Loucy (cell line): ENCODE measurements at regions not wholly inside any gene's neighbourhood (a gene's known extent, or its start where the extent isn't known, plus 50 kb on each side); places are given as distances from the start of the nearest gene placed in this dataset.

Source experiments
- H2AFZ ChIP-seq: fragments of 200-600 bp; sonication (generic); 2 replicates; pipeline ENCODE4 v1.6.0; 2016; ENCODE audit warnings: antibody characterized with exemption, mild to moderate bottlenecking, low read length, moderate library complexity
- H3F3A ChIP-seq: fragments of 200-600 bp; 2 replicates; pipeline ENCODE4 v1.6.0; 2016; ENCODE audit warnings: antibody characterized with exemption, low read depth, mild to moderate bottlenecking
- H3K27me3 ChIP-seq: fragments of 200-600 bp; sonication (generic); 2 replicates; pipeline ENCODE4 v1.6.1; 2014; ENCODE audit warnings: low read length, mild to moderate bottlenecking; ENCODE audit not compliant: insufficient read depth, poor library complexity, severe bottlenecking
- H3K36me3 ChIP-seq: fragments of 200-600 bp; sonication (generic); 2 replicates; pipeline ENCODE4 v1.6.1; 2016; ENCODE audit warnings: low read length; ENCODE audit not compliant: insufficient read depth
- H3K4me1 ChIP-seq: fragments of 200-600 bp; sonication (generic); 2 replicates; pipeline ENCODE4 v1.5.1; 2014; ENCODE audit warnings: low read length, mild to moderate bottlenecking; ENCODE audit not compliant: insufficient read depth, poor library complexity, severe bottlenecking
- H3K4me2 ChIP-seq: fragments of 200-600 bp; sonication (generic); 2 replicates; pipeline ENCODE4 v1.6.0; 2014; ENCODE audit warnings: antibody characterized with exemption, low read length, low read depth, mild to moderate bottlenecking; ENCODE audit not compliant: poor library complexity, severe bottlenecking
- H3K4me3 ChIP-seq: fragments of 200-600 bp; sonication (generic); 2 replicates; pipeline ENCODE4 v1.5.1; 2014; ENCODE audit warnings: low read length, mild to moderate bottlenecking, mixed read lengths; ENCODE audit not compliant: poor library complexity, severe bottlenecking
- H3K79me2 ChIP-seq: fragments of 200-600 bp; sonication (generic); 2 replicates; pipeline ENCODE4 v1.6.1; 2014; ENCODE audit warnings: low read length; ENCODE audit not compliant: insufficient read depth
- H3K9ac ChIP-seq: fragments of 200-600 bp; sonication (generic); 2 replicates; pipeline ENCODE4 v1.6.0; 2014; ENCODE audit warnings: mild to moderate bottlenecking, low read depth, low read length, moderate library complexity; ENCODE audit not compliant: poor library complexity, severe bottlenecking
- H3K9me2 ChIP-seq: fragments of 200-600 bp; sonication (generic); replicated peaks from 2 replicates; pipeline ENCODE4 v1.6.1; 2016; ENCODE audit warnings: low read depth, low read length, mixed read lengths
- H3K9me3 ChIP-seq: fragments of 200-600 bp; sonication (generic); 2 replicates; pipeline ENCODE4 v1.6.1; 2014; ENCODE audit warnings: mild to moderate bottlenecking, antibody characterized with exemption, low read length, low read depth; ENCODE audit not compliant: insufficient read depth
- H4K20me1 ChIP-seq: fragments of 200-600 bp; sonication (generic); 2 replicates; pipeline ENCODE4 v1.6.0; 2014; ENCODE audit warnings: antibody characterized with exemption, low read length, mild to moderate bottlenecking; ENCODE audit not compliant: insufficient read depth, poor library complexity, severe bottlenecking
- CTCF ChIP-seq: fragments of 200-600 bp; sonication (generic); conservative IDR thresholded peaks from 2 replicates; pipeline ENCODE4 v1.5.1; 2014; ENCODE audit warnings: mild to moderate bottlenecking, antibody characterized with exemption, low read length
- EZH2phosphoT487 ChIP-seq: fragments of 200-600 bp; IDR thresholded peaks from 2 replicates; pipeline ENCODE4 v1.6.1; 2018; ENCODE audit warnings: antibody characterized with exemption, mild to moderate bottlenecking, moderate library complexity, borderline replicate concordance

- Histone ChIP-seq H3K36me3 (no peaks in the 10 kb centered on the region), H3K79me2 (no peaks in the 10 kb centered on the region), H3K4me1 (peaks cover 15% of the 10 kb centered on the region), H3K9me2 (no peaks in the 10 kb centered on the region), H3K4me3 (no peak overlapping the region), H3K27me3 (no peaks in the 10 kb centered on the region), H3K4me2 (no peak overlapping the region), H3K9ac (no peak overlapping the region), H3K9me3 (no peaks in the 10 kb centered on the region), H2AFZ (no peak overlapping the region), H3F3A (no peaks in the 10 kb centered on the region), H4K20me1 (no peaks in the 10 kb centered on the region)
- TF ChIP-seq CTCF (no peak), EZH2phosphoT487 (no peak)
Observed at GRCh38 chr1:25135909-25136308, 96.4 kb downstream of the SYF2 start.

DNA sequence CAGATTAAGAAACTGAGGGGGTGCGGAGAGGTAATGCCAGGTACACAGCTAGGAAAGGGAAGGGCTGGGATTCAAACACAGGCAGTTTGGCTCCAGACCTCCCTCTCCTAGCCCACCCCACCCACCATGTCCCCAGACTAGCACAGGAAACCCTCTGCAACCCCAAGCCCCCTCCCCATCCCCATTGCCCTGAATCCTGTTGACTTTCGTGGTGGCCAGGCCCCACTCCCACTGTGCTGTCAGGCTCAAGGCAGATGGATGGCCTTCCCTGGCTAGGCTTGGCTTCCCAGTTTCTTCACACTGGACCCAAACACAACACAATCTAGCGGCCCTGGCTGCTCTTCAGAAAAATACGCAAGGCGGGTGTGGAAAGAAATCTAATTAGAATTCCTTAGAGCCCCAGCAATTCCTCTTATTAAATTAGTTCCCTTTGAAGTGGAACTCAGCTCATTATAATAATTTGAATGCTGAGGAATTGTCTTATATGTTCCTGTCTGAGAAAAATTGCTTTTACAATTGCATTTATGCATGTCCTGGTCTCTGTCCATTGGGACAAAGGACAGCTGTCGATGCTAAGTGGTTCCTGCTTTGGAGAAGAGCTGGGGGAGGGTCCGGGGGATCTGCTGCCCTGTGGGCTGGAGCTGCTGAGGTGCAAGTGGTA is 97.4 kb downstream of the SYF2 start:
- H3K9ac ChIP-seq: no peak overlapping the region
- H3K27me3 ChIP-seq: no peaks in the 10 kb centered on the region
- H3K9me2 ChIP-seq: no peaks in the 10 kb centered on the region
- H2AFZ ChIP-seq: no peak overlapping the region
- no peaks in the 10 kb centered on the region for H4K20me1 ChIP-seq
- TF ChIP-seq EZH2phosphoT487 (no peak), CTCF (no peak)
- H3K9me3 ChIP-seq: no peaks in the 10 kb centered on the region
- no peak overlapping the region for H3K4me2 ChIP-seq
- H3K4me3 ChIP-seq: no peak overlapping the region
- peaks cover 7% of the 10 kb centered on the region for H3K4me1 ChIP-seq
- H3K79me2 ChIP-seq: no peaks in the 10 kb centered on the region
- no peaks in the 10 kb centered on the region for H3K36me3 ChIP-seq
- no peaks in the 10 kb centered on the region for H3F3A ChIP-seq

- TF ChIP-seq EZH2phosphoT487 (no peak), CTCF (no peak)
- Histone ChIP-seq H3K79me2 (no peaks in the 10 kb centered on the region), H3K4me2 (no peak overlapping the region), H3K4me3 (no peak overlapping the region), H3K36me3 (no peaks in the 10 kb centered on the region), H2AFZ (no peak overlapping the region), H3K9me3 (no peaks in the 10 kb centered on the region), H3K9ac (no peak overlapping the region), H3K27me3 (no peaks in the 10 kb centered on the region), H3K4me1 (peaks cover 4% of the 10 kb centered on the region), H3K9me2 (no peaks in the 10 kb centered on the region), H3F3A (no peaks in the 10 kb centered on the region), H4K20me1 (no peaks in the 10 kb centered on the region)
Observed at GRCh38 chr1:25134307-25134706, 98.0 kb downstream of the SYF2 start.
